A204.1 (cell line): ENCODE measurements at regions not wholly inside any gene's neighbourhood (a gene's known extent, or its start where the extent isn't known, plus 50 kb on each side); places are given as distances from the start of the nearest gene placed in this dataset.

Source experiments
- FAIRE-seq: peaks from 2 replicates; lab custom pipeline; 2012; peaks lifted over from hg19 to GRCh38; lab: Jason Lieb, UNC

DNA sequence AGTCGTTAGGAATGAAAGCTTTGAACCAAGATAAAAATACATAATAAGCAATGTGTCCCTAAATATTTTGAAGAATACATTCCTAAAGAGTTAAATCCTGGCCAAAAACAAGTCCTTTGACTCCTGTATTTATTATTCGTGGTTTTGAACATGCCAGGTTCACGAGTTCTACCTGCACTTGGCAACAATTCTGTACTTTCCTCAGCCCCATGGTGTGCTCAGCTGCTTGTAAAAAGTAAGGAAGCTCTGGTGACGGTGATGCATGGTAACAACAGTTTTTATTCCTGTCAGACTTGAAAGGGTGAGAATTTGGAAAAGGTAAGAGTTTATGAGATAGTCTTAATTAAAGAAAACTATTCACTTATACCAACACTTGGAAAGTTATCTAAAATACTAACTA lies 95.0 kb upstream of the KLF12 start:
- FAIRE-seq, result no peak

DNA sequence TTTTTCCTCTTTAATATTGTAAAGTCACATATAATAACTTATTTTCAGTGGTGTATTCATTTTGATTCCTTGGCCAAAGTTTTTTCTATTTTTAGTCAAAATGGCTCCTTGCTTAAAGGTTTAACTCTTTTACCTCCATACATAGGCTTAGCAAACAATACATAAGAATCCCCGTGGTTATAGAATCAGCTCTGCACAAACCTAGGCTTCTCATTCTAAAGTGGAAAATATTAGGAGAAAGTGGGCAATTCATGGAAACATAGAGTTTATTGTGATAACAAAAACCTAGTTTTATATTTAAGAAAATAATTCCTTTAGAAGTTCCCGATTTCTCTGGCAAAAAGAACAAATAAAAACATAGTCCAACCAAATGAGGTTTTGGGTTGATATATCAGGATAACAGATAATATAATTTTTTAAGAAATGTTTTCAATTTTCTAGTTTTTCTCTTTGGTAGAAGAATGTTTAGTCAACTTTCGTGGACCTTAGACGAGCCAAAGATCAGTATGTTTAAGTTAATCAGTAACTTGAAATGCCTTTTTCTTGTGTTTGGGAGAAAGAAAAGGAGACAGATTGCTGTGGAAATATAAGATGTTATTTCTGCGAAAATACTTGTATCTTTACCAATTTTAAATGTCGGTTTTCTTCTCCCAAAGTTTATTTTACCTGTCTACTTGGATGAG lies 93.4 kb upstream of the KLF12 start:
- FAIRE-seq, result no peak

DNA sequence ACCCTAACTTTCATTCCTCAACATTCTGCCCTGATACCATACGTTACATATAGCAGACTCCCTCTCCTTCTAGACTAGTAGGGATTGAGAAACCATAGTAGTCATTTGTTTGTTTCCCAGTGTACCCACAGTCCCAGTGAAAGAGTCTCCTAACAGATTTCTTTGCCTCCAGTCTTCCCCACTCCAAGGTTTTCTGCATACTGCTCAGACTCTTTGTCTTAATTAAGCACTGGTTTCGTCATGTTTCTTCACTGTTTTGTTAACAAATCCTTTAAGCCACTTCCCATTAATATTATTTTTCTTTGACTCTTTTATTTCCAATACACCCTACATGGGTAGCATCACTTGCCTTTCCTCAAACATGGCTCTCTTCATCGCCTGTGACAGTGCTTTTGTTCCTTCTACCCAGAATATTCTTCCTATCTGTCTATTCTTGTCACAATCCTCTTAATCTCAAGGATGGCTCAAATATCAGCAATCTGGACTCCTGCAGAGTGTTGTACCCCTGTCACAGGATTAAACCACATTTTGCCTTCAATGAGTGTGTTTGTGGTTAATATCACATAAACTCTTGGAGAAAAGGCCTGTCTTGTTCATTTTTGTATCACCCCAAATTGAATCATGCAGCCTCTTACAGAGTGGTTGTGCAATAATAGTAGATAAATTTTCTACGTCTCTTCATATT lies 92.7 kb upstream of the KLF12 start:
- no peak for FAIRE-seq

DNA sequence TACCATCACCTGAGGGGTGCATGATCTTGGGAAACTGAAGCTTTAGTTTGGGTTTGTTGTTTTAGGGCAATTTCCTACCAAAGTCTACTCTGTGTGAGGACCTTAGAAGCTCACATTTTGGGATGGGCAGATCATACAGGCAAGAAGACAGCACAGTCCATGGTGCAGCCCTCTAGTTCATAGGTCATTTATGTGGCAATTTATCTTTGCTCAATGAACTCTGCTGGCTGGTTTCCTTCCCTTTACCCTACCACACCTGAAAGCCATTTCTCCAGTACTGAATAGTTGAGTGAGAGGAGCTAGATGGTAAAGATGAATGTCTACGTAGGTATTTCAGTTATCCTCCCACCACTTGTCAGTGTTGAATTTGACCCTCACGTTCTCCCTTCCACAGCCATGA lies 87.5 kb upstream of the KLF12 start:
- no peak for FAIRE-seq

DNA sequence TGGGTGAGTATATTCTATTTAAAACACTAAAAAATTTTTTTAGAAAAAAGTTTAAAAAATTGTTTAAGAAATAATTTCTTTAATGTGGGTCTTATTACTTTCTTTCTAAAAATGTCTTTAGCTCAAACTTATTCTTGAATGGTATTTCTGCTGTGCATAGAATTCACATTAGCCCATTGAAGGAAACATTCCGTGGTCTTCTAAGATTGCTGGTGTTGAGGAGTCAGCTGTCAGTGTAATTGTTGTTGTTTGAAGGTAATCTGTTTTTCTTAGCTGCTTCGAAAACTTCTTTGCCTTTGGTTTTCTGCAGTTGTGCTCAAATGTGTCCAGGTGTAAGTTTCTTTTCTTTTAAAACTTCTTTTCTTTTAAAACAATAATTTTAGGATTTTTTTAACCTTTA lies 85.4 kb upstream of the KLF12 start:
- FAIRE-seq, result no peak

DNA sequence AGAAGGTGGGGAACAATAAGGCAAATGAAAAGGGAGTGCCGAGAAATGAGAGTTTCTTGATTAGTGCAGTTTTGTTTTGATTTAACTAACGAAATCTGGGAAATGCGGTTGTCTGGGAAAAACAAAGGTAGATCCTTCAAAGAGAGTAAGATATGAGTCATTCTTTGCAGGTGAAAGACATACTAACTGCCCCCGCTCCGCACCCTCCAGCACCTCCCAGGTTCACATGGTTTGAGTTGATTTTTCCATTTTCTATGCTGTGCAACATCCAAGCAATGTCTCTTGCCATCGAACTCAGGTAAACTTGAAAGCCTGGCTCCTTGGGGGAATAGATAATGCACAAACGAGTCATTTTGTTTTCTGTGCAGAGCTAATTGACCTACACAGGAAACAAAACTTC lies 84.1 kb upstream of the KLF12 start:
- FAIRE-seq, result no peak

- FAIRE-seq, result no peak
Measured at GRCh38 chr13:74217811-74218210, 83.6 kb upstream of the KLF12 start.

DNA sequence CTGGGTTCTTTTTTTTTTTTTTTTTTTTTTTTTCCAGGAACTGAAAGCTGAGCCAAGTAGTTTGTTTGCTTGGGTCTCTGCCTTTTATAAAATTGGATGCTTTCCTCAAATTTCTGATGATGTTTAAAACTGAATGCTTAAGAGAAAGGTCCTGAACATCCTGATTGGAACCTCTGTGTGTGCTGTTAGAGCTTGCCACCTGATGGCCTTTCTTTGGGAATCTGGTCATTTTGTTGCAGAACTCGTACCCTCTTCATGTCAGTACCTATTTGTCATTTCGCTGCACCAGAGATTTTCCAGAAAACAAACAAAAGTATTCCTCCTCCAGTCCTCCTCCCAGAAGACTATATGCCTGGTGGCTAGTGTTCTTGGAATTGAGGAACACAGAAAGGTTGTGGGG lies 81.2 kb upstream of the KLF12 start:
- no peak for FAIRE-seq

DNA sequence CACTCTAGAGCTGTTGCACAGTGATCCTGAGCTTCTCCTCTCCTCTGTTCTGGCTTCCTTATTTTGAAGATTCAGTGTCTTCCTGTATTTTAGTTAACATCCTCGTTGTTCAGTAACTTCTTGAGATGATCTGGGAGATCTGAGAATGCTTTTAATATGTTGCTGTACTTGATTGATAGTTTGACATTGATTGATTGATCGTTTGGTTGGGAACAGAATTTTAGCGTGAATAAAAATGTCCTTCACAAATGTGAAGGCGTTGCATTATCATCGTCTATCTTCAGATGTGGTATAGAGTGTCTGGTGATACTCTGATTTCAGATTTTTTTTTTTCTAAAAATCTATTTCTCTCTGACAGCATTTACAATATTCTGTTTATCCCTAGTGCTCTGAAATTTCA lies 80.1 kb upstream of the KLF12 start:
- FAIRE-seq, result no peak

DNA sequence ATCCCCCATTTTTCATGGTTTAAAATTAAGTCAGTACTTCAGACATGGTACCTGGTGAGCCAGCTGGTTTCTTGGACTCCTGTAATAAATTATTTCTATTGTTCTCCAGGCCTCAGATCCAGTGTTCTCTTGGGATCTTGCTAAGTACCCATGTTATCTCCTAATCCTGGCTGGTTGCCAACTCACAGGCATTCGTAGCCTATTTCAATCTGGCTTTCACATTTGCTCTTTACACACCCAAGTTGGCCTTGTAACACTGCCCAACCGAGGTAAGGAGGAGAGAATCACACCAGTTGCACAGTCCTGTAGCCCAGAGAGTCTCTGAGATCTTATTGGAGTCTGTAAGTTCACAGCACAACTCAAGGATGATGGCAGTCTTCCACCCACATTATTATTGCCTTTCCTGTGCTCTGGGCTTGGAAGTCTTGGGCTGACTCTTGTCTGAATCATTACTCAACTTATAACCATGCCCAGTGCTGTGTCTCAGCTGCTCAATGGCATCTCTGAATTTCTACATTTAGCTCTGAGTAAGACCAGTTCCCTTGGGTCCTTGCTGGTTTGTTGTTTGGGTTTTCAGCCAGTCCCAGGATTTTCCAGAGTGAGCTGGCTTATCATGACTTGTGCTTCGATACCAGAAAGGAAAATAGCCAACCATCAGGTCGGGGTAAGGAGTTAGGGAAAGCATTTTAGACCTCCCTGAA lies 76.6 kb upstream of the KLF12 start:
- no peak for FAIRE-seq

DNA sequence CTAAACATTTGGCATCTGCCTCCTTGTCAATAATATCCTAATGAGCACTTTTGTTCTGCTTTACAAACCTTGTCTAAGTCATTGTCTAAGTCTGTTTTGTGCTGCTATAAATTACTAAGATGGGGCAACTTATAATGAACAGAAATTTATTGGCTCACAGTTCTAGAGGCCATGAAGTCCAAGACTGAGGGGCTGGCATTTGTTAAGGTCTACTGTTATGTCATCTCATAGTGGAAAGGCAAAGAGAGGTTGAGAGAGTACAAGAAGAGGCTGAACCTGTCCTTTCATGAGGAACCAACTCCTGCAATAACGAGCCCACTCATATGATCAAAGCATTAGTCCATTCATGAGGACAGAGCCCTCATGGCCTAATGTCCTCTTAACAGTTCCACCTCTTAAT lies 72.7 kb upstream of the KLF12 start:
- no peak for FAIRE-seq

GRCh38 chr13:74206061-74206561 lies 71.9 kb upstream of the KLF12 start:
- no peak for FAIRE-seq

GRCh38 chr13:74205313-74205690 lies 71.1 kb upstream of the KLF12 start:
- FAIRE-seq, result no peak

GRCh38 chr13:74204602-74205312 lies 70.6 kb upstream of the KLF12 start:
- FAIRE-seq, result no peak

DNA sequence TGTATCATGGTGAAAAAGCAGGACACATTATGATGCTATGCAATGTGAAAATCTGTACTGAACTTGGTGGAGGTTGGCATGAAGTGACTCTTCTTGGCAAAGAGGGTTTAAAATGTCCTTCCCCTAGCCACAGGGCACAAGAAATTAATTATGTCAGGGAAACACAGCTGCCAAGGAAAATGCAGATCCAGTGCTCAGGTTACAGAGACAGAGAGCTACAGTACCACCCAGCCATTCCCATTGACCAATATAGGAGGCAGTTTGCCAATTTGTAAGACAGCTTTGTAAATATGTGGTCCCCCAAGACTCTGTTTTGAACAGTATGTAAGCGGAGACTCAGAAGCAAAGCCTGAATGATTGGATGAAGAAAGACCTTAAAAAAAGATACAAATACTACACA lies 69.4 kb upstream of the KLF12 start:
- FAIRE-seq, result no peak

GRCh38 chr13:74202129-74202813 lies 68.1 kb upstream of the KLF12 start:
- FAIRE-seq, result no peak

- FAIRE-seq, result no peak
Measured at GRCh38 chr13:74201530-74201929, 67.3 kb upstream of the KLF12 start.

- no peak for FAIRE-seq
Measured at GRCh38 chr13:74200081-74200480, 65.9 kb upstream of the KLF12 start.

GRCh38 chr13:74197677-74198429 lies 63.6 kb upstream of the KLF12 start:
- FAIRE-seq, result no peak

GRCh38 chr13:74194846-74195245 lies 60.6 kb upstream of the KLF12 start:
- no peak for FAIRE-seq

DNA sequence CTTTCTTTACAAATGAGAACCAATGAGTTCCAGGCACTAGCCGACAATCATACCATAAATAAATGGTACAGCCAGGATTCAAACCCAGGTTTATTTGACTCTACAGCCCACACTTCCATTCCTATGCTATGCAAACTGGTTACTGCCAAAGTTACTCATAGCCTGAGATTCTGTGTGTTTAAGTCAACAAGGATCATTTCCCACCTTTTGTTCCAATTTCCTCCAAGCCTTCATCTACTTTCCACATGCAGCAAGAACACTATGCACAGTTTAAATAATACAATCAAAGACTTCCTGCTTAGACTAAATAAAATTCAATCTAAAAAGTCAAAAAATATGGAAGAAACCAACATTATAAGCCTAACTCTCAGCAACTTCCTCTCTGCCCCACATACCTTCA lies 59.2 kb upstream of the KLF12 start:
- no peak for FAIRE-seq

DNA sequence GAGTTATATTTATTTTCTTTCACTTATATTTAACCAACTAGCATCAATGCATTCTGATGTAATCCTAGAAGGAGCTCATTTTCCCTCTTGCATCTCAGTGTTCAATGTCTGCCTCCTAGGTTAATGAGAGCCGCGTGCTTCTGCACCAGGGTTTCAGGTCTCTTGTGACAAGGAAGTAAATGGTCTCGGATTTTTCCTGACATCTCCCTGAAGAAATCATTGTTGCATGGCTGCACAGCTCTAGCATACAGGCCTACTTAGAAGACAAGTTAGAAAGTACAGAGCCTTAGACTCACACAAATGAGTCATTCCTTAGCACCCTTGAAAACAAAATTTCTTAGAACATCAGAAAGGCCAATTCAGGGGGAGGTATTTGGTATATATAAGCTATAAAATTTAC lies 57.2 kb upstream of the KLF12 start:
- no peak for FAIRE-seq
